OCI-LY1 (cell line): ENCODE measurements at regions not wholly inside any gene's neighbourhood (a gene's known extent, or its start where the extent isn't known, plus 50 kb on each side); places are given as distances from the start of the nearest gene placed in this dataset.

Source experiments
- CTCF ChIP-seq: fragments of 200-600 bp; sonication (generic), shearing (Covaris generic); IDR thresholded peaks from 2 replicates; pipeline ENCODE4 v1.5.1; 2017; ENCODE audit warnings: mild to moderate bottlenecking, antibody characterized with exemption, low read length, moderate library complexity, mixed read lengths
- EZH2 ChIP-seq: fragments of 200-600 bp; sonication (generic), shearing (Covaris generic); IDR thresholded peaks from 2 replicates; pipeline ENCODE4 v1.8.0; 2017; ENCODE audit warnings: borderline replicate concordance, mixed run types, mild to moderate bottlenecking, antibody characterized with exemption, low read length, moderate library complexity, mixed read lengths

GRCh38 chr1:29754573-29755375 lies 518.5 kb downstream of the PTPRU start:
- TF ChIP-seq CTCF (no peak), EZH2 (no peak)
